ENCODE measurements at regions not wholly inside any gene's neighbourhood (a gene's known extent, or its start where the extent isn't known, plus 50 kb on each side); places are given as distances from the start of the nearest gene placed in this dataset.

DNA sequence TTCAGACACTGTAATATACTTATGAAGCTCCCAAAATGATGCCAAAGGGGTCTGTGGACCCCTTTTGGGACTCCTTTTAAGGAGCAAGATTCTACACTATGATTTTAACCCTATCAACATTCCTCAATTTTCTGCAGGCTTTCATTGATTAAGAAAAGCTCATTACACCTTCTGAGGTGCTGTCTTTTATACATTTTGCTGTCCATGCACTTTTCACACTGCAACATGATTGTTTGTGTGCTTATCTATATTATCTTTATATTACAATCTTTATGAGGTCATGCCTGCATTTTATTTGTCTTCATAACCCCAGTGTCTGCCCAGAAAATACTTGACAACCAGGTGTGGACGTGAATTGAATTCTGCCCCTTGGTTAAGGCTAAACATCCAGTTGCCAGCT, 482.6 kb upstream of the ZFHX3 start:
- H3K4me3 ChIP-seq = no peak overlapping the region
- no peaks in the 10 kb centered on the region for H3K4me1 ChIP-seq (ENCODE audit: insufficient read depth)
- WGBS (ENCODE audit: low lambda C conversion rate, missing lambda C conversion rate) = 61% methylated on average over 1 of the region's 1 CpG
- H3K79me2 ChIP-seq = no peaks in the 10 kb centered on the region
- no peaks in the 10 kb centered on the region for H3K36me3 ChIP-seq (replicated peaks; ENCODE audit: insufficient read depth, low read depth)
- TF ChIP-seq EZH2phosphoT487 (IDR thresholded peaks at IDR 0.05; ENCODE audit: low read depth, severe bottlenecking, unreplicated experiment) = no peak
- TF ChIP-seq, protein P1, sequence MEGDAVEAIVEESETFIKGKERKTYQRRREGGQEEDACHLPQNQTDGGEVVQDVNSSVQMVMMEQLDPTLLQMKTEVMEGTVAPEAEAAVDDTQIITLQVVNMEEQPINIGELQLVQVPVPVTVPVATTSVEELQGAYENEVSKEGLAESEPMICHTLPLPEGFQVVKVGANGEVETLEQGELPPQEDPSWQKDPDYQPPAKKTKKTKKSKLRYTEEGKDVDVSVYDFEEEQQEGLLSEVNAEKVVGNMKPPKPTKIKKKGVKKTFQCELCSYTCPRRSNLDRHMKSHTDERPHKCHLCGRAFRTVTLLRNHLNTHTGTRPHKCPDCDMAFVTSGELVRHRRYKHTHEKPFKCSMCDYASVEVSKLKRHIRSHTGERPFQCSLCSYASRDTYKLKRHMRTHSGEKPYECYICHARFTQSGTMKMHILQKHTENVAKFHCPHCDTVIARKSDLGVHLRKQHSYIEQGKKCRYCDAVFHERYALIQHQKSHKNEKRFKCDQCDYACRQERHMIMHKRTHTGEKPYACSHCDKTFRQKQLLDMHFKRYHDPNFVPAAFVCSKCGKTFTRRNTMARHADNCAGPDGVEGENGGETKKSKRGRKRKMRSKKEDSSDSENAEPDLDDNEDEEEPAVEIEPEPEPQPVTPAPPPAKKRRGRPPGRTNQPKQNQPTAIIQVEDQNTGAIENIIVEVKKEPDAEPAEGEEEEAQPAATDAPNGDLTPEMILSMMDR (IDR thresholded peaks at IDR 0.05; ENCODE audit: poor library complexity) = no peak
- no peak for TF ChIP-seq EZH2 (IDR thresholded peaks at IDR 0.05; ENCODE audit: borderline replicate concordance)
- H3K27ac ChIP-seq = no peak overlapping the region
- no peaks in the 10 kb centered on the region for H3K27me3 ChIP-seq
- no peak for DNase-seq (ENCODE audit: low spot score)
- H3K4me2 ChIP-seq = no peak overlapping the region
- H3K9me2 ChIP-seq (replicated peaks; ENCODE audit: insufficient read depth) = no peaks in the 10 kb centered on the region
- no peaks in the 10 kb centered on the region for H4K20me1 ChIP-seq (ENCODE audit: insufficient read depth, poor library complexity, severe bottlenecking)
- H2AFZ ChIP-seq = no peak overlapping the region
- H3K9me3 ChIP-seq (ENCODE audit: low read depth) = no peaks in the 10 kb centered on the region

DNA sequence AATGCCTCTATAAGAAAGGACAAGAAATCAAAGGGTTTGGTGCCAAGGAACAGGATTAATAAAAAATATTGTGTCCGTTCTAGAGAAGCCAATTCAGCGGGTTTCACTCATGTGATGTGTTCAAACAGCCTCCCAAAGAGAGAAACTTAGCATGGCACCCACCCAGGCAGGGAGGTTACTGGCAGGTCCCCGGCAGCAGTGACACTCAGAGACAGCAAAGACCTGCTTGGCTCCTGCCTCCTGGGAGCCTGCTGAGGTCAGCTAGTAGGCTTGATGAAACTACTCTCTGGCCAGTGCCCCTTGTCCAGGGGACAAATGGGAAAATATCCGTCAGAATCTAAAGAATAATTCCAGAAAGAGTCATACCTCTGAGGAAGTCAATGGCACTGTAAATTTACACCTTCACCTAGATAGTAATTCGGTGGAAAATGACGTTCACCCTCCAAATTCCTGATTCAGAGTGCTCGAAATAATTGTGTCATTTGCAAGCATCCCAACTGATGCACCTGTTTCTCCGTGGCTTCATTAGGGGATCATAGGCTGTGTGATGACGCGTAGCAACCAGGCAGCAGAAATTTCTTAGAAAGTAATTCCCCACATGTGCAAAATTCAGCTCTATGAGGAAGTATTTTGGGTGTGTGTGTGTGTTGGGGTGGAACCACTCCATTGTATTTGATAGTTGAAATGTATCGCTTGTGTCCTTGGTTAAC, 481.5 kb upstream of the ZFHX3 start:
- Histone ChIP-seq H3K4me2 (no peak overlapping the region), H3K4me1 (ENCODE audit: insufficient read depth) (no peaks in the 10 kb centered on the region), H3K27me3 (no peaks in the 10 kb centered on the region), H3K27ac (no peak overlapping the region), H3K4me3 (no peak overlapping the region), H3K36me3 (replicated peaks; ENCODE audit: insufficient read depth, low read depth) (no peaks in the 10 kb centered on the region), H4K20me1 (ENCODE audit: insufficient read depth, poor library complexity, severe bottlenecking) (no peaks in the 10 kb centered on the region), H3K9me3 (ENCODE audit: low read depth) (no peaks in the 10 kb centered on the region), H3K9me2 (replicated peaks; ENCODE audit: insufficient read depth) (no peaks in the 10 kb centered on the region), H3K79me2 (no peaks in the 10 kb centered on the region), H2AFZ (no peak overlapping the region)
- 92% methylated on average over 11 of the region's 11 CpGs for WGBS (ENCODE audit: low lambda C conversion rate, missing lambda C conversion rate)
- no peak for DNase-seq (ENCODE audit: low spot score)
- TF ChIP-seq, protein P1 (IDR thresholded peaks at IDR 0.05; ENCODE audit: poor library complexity) = no peak
- TF ChIP-seq EZH2phosphoT487 (IDR thresholded peaks at IDR 0.05; ENCODE audit: low read depth, severe bottlenecking, unreplicated experiment) (no peak), EZH2 (IDR thresholded peaks at IDR 0.05; ENCODE audit: borderline replicate concordance) (no peak)

GRCh38 chr16:73527187-73527586, 479.3 kb upstream of the ZFHX3 start:
- Histone ChIP-seq H4K20me1 (ENCODE audit: insufficient read depth, poor library complexity, severe bottlenecking) (no peaks in the 10 kb centered on the region), H3K27ac (no peak overlapping the region), H3K79me2 (no peaks in the 10 kb centered on the region), H3K27me3 (no peaks in the 10 kb centered on the region), H3K4me3 (no peak overlapping the region), H3K4me1 (ENCODE audit: insufficient read depth) (no peaks in the 10 kb centered on the region), H2AFZ (no peak overlapping the region), H3K36me3 (replicated peaks; ENCODE audit: insufficient read depth, low read depth) (no peaks in the 10 kb centered on the region), H3K9me2 (replicated peaks; ENCODE audit: insufficient read depth) (no peaks in the 10 kb centered on the region), H3K9me3 (ENCODE audit: low read depth) (no peaks in the 10 kb centered on the region), H3K4me2 (no peak overlapping the region)
- 87% methylated on average over 4 of the region's 4 CpGs for WGBS (ENCODE audit: low lambda C conversion rate, missing lambda C conversion rate)
- no peak for TF ChIP-seq EZH2 (IDR thresholded peaks at IDR 0.05; ENCODE audit: borderline replicate concordance)
- TF ChIP-seq, protein P1 (IDR thresholded peaks at IDR 0.05; ENCODE audit: poor library complexity) = peak; percentile 29
- no peak for DNase-seq (ENCODE audit: low spot score)
